Chondrocyte (in vitro differentiated cells): ENCODE measurements at regions not wholly inside any gene's neighbourhood (a gene's known extent, or its start where the extent isn't known, plus 50 kb on each side); places are given as distances from the start of the nearest gene placed in this dataset.
"Not testable (repeated sequence)": the region's sequence is repeated elsewhere in the genome, so short reads cannot be mapped to it uniquely, and the experiment has no call there.

Source experiments
- DNase-seq: peaks from one replicate; pipeline ENCODE4 v3.0.0; 2021; ENCODE audit warnings: mixed read lengths, low spot score
- H3K27ac Mint-ChIP-seq: one replicate; pipeline ENCODE4 v1.8.0; 2021; ENCODE audit warnings: mild to moderate bottlenecking, moderate library complexity, mixed read lengths; ENCODE audit not compliant: unreplicated experiment
- H3K27me3 Mint-ChIP-seq: 2 replicates; pipeline ENCODE4 v1.8.0; 2021; ENCODE audit warnings: low read depth, mixed read lengths
- H3K36me3 Mint-ChIP-seq: 2 replicates; pipeline ENCODE4 v1.8.0; 2021; ENCODE audit warnings: low read depth, mixed read lengths
- H3K4me1 Mint-ChIP-seq: 2 replicates; pipeline ENCODE4 v1.8.0; 2021; ENCODE audit warnings: low read depth, mild to moderate bottlenecking, mixed read lengths
- H3K4me3 Mint-ChIP-seq: one replicate; pipeline ENCODE4 v1.8.0; 2021; ENCODE audit warnings: mild to moderate bottlenecking, moderate library complexity, mixed read lengths; ENCODE audit not compliant: unreplicated experiment
- H3K9me3 Mint-ChIP-seq: 2 replicates; pipeline ENCODE4 v1.8.0; 2021; ENCODE audit warnings: low read depth, mixed read lengths
- TF ChIP-seq, protein P1 (sequence below): fragments of 200-600 bp; sonication (generic); IDR thresholded peaks from 2 replicates; pipeline ENCODE4 v1.5.0; 2021; ENCODE audit warnings: antibody characterized with exemption, mild to moderate bottlenecking, moderate library complexity

DNA sequence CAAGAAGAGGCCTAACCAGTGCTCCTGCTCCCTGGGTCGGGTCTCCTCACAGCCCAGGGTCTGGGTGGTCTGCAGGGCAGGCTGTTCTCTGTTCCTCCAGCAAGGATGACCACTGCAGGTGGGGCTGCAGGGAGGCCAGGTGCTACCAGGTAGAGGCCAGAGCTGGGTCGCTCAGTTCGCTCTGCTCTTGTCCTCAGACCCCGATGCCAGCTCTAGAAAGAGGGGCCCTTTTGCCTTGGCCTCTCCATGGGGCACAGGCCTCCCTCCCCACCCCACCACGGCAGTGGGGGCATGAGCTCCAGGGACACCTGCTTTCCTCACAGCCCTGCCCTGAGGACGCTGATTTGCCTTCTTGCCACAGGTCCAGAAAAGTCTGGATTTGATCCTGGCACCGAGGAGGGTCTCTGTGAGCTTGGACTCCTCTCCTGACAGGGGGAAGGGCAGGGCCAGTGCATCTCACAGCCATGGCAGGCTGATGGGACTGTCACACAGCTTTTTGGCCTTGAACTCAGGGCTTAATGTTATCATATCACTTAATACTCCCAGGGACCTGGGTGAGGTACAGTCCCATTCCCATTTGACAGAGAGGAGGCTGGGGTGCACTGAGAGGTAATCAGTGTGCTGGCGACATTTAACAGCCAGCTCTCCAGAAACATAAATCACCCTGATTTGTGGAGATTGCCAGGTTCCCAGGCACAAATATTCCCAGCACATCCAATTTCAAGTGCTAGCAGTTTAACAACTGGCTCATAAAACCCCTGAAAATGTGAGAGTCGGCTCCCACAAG, 273.0 kb upstream of the SFSWAP start:
- H3K9me3 Mint-ChIP-seq: no peaks in the 10 kb centered on the region
- no peak for DNase-seq
- H3K36me3 Mint-ChIP-seq: no peaks in the 10 kb centered on the region
- H3K4me1 Mint-ChIP-seq: no peaks in the 10 kb centered on the region
- TF ChIP-seq, protein P1, sequence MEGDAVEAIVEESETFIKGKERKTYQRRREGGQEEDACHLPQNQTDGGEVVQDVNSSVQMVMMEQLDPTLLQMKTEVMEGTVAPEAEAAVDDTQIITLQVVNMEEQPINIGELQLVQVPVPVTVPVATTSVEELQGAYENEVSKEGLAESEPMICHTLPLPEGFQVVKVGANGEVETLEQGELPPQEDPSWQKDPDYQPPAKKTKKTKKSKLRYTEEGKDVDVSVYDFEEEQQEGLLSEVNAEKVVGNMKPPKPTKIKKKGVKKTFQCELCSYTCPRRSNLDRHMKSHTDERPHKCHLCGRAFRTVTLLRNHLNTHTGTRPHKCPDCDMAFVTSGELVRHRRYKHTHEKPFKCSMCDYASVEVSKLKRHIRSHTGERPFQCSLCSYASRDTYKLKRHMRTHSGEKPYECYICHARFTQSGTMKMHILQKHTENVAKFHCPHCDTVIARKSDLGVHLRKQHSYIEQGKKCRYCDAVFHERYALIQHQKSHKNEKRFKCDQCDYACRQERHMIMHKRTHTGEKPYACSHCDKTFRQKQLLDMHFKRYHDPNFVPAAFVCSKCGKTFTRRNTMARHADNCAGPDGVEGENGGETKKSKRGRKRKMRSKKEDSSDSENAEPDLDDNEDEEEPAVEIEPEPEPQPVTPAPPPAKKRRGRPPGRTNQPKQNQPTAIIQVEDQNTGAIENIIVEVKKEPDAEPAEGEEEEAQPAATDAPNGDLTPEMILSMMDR: no peak
- H3K4me3 Mint-ChIP-seq: no peak overlapping the region
- no peak overlapping the region for H3K27ac Mint-ChIP-seq
- H3K27me3 Mint-ChIP-seq: peaks cover 12% of the 10 kb centered on the region

- peaks cover 12% of the 10 kb centered on the region for H3K27me3 Mint-ChIP-seq
- H3K4me3 Mint-ChIP-seq, H3K4me1 Mint-ChIP-seq, H3K9me3 Mint-ChIP-seq, DNase-seq, H3K27ac Mint-ChIP-seq, H3K36me3 Mint-ChIP-seq: not testable (repeated sequence)
Measured at GRCh38 chr12:131438493-131438835, 272.4 kb upstream of the SFSWAP start.

- Mint-ChIP-seq H3K27me3 (peaks cover 12% of the 10 kb centered on the region), H3K4me3 (no peak overlapping the region), H3K36me3 (no peaks in the 10 kb centered on the region), H3K9me3 (no peaks in the 10 kb centered on the region), H3K27ac (no peak overlapping the region), H3K4me1 (no peaks in the 10 kb centered on the region)
- no peak for DNase-seq
- TF ChIP-seq, protein P1: no peak
Measured at GRCh38 chr12:131438881-131439280, 272.0 kb upstream of the SFSWAP start.

DNA sequence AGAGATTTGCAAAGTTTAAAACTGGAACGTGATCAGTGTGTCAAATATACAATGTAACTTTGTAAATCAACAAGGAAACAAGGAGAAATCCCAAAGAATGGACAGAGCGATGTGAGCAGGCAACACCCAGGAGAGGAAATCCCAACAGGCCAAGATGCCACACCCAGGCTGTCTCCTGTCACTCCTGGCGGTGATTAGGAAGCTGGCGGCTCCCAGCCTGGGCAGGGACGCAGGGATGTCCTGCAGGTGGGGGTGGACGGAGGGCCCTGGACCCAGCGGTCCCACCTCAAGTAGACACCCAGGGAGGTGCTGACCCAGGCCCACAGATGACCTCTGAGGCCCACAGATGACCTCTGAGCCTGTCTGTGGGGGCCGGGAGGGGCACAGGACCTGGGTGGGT, 271.1 kb upstream of the SFSWAP start:
- DNase-seq, H3K27ac Mint-ChIP-seq, H3K4me3 Mint-ChIP-seq, H3K9me3 Mint-ChIP-seq, H3K36me3 Mint-ChIP-seq, H3K27me3 Mint-ChIP-seq, H3K4me1 Mint-ChIP-seq: not testable (repeated sequence)

- not testable (repeated sequence) for H3K4me3 Mint-ChIP-seq, H3K27me3 Mint-ChIP-seq, H3K4me1 Mint-ChIP-seq, H3K36me3 Mint-ChIP-seq, H3K9me3 Mint-ChIP-seq, H3K27ac Mint-ChIP-seq, DNase-seq
Measured at GRCh38 chr12:131440209-131441059, 270.5 kb upstream of the SFSWAP start.

DNA sequence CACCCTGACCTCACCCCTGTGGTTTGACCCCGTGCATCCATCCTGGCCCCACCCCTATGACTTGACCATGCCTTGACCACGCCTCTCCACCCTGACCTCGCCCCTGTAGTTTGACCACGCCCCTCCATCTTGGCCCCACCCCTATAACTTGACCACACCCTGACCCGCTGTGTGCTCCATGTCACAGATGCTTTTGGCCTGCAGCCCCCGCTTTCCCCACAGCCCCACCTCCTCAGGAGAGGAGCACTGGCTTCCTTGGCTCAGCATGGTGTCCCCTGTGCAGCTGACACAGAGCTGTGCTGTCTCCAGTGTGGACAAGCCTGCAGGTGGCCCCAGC, 269.9 kb upstream of the SFSWAP start:
- H3K4me3 Mint-ChIP-seq: no peak overlapping the region
- TF ChIP-seq, protein P1: no peak
- no peaks in the 10 kb centered on the region for H3K36me3 Mint-ChIP-seq
- H3K9me3 Mint-ChIP-seq: no peaks in the 10 kb centered on the region
- peaks cover 12% of the 10 kb centered on the region for H3K27me3 Mint-ChIP-seq
- H3K27ac Mint-ChIP-seq: no peak overlapping the region
- H3K4me1 Mint-ChIP-seq: no peaks in the 10 kb centered on the region
- no peak for DNase-seq
